HG03432 (cell line): ENCODE measurements at regions not wholly inside any gene's neighbourhood (a gene's known extent, or its start where the extent isn't known, plus 50 kb on each side); places are given as distances from the start of the nearest gene placed in this dataset.

Experiments
- ATAC-seq: cut with Tn5 transposase; IDR thresholded peaks from one replicate; pipeline ENCODE4 v1.9.1; 2021; ENCODE audit warnings: mild to moderate bottlenecking, moderate library complexity; ENCODE audit not compliant: unreplicated experiment

- no peak for ATAC-seq
Measured at GRCh38 chr4:147401221-147401620, 79.7 kb upstream of the EDNRA start.

- no peak for ATAC-seq
Measured at GRCh38 chr4:147407261-147408045, 73.4 kb upstream of the EDNRA start.

- ATAC-seq, result no peak
Measured at GRCh38 chr4:147408189-147408588, 72.7 kb upstream of the EDNRA start.

- no peak for ATAC-seq
Measured at GRCh38 chr4:147409350-147409749, 71.5 kb upstream of the EDNRA start.

GRCh38 chr4:147418226-147418625 is 62.7 kb upstream of the EDNRA start:
- ATAC-seq, result no peak

- ATAC-seq, result no peak
Measured at GRCh38 chr4:147421456-147421855, 59.4 kb upstream of the EDNRA start.

GRCh38 chr4:147423229-147423628 is 57.7 kb upstream of the EDNRA start:
- ATAC-seq, result no peak

- no peak for ATAC-seq
Measured at GRCh38 chr4:147425019-147425418, 55.9 kb upstream of the EDNRA start.

GRCh38 chr4:147428583-147428982 is 52.3 kb upstream of the EDNRA start:
- no peak for ATAC-seq

GRCh38 chr4:147430111-147430510 is 50.8 kb upstream of the EDNRA start:
- no peak for ATAC-seq
